Stimulated activated CD4-positive, alpha-beta T cell treated with anti-CD3 and anti-CD28 coated beads, Interleukin-2, amount 100 ng/mL, for 4 hours (primary cell): ENCODE measurements at regions not wholly inside any gene's neighbourhood (a gene's known extent, or its start where the extent isn't known, plus 50 kb on each side); places are given as distances from the start of the nearest gene placed in this dataset.

Experiments
- DNase-seq: peaks from one replicate; pipeline ENCODE4 v3.0.0-alpha.2; 2020; ENCODE audit warnings: low read depth

DNA sequence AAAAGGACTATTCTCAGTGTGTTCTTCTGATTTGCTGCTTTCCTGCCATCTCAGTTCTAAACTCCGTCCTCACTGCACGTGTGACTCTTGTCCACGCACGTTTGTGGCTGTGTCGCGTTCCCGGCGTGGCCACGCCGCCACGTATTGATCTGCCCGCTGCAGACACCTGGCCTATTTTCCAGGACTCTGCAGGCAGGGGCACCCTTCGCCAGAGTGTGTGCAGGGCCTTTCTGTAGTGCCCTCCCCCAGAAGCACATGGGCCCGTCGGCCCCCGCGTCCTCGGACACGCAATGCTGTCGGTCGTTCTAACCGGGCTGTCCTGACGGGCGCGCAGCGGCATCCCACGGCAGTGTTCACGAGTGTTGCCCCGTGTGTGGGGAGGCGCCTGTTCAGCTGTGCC is 87.6 kb downstream of the YTHDF1 start:
- no peak for DNase-seq

DNA sequence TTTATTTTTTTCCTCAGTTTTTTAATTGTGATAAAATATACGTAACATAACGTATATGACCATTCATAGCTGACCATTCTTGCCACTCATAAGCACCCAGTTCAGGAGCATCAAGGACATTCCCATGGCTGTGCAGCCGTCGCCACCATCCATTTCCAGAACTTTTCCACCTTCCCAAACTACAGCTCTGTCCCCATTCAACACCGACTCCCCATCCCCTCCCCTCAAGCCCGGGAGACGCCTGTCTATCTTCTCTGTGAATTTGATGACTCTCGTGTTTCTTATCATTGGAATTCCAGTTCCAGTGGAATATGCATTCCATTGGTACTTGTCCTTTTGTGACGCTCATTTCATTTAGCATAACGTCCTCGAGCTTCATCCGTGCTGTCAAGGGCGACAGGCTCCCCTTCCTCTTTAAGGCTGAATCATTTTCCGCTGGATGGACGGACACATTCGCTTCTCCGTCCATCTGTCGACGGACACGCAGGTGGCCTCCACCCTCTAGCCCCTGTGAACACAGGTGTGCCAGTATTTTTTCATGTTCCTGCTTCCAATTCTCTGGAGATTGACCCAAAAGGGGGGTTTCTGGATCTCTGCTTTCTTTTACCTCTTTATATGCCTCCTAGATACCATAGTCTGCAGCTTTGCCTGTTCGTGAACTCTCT is 88.1 kb downstream of the YTHDF1 start:
- DNase-seq, result no peak

DNA sequence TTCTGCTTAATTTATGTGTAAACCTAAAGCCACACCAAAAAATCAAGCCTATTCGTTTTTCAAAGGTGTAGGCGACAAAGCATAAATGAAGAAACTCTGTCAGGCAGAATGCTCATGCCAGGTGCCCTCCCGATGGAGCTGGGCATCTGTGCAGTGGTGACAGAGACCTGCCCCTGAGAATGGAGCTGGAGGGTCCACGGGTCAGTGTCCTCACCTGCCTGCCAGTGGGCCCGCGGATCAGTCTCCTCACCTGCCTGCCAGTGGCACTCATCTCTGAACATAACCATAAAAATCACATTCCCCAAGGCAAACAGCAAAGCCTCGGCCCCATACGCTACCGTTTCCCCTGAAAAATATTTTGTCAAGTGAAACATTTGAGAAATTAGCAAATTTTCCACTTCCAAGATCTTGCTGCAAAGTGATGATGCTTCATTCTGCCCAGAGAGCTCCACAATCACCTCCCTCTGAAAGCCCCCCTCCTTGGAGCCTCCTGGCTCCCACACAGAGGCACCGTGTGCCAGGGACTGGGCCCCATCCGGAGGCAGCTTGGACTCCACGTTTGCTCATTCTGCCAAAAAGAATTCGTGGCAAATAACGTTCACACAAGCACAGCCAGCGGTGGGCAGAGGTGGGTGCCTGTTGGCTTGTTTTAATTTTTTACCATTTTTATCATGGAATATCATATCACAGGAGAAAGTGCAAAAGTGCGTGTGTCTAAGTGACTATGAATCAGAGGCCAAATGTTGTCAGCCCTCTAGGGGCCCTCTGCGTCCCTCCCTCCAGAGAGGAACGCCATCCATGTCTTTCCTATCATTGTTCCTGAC is 88.8 kb downstream of the YTHDF1 start:
- DNase-seq, result no peak

GRCh38 chr20:63125838-63126601 is 89.9 kb downstream of the YTHDF1 start:
- DNase-seq, result no peak

DNA sequence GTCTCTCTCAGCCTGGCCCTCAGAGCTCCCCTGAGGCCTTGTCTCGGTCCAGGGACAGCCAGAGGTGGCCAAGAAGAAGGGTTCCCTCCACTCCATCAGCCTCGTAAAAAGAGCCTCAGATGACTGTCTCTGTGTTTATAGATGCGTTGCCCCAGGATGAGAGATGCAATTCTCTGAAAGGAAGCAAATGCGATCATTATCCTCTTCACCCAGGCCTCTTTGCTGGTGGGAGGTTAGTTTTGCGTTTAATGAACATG is 90.4 kb downstream of the YTHDF1 start:
- no peak for DNase-seq

DNA sequence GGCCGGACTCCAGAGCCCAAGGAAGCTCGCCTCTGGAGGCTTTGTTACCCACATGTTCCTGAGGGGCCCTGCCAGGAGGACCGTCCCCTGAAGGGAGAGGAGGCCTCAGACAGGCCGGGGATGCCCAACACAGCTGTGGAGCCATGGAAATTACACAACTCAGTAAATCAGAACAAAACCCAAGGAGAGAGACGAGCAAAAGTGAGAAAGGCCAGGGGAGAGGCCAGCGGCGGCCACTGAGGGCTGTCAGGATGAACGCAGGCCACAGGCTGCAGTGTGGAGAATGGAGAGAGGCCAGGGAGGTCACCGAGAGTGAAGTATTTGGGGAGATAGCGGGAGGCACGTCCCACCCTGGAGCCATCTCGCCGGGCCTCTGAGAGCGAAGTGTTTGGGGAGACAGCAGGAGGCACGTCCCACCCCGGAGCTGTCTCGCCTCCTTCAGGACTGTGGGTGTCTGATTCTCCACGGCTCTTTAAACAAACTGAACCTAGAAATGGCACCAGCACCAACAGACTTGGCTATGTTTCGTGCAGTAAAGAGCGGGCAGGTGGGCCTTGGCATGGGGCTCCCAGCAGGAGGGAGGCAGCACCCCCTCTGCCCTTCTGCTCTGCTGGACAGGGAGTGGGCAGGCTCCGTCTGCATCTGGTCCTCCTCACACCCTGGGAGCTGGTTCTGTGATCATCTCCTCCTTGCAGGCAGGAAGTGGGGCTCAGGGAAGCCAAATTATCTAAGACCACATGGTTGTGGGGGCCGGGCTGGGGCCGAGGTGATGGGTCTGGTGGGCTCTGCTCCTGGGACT is 91.0 kb downstream of the YTHDF1 start:
- no peak for DNase-seq

DNA sequence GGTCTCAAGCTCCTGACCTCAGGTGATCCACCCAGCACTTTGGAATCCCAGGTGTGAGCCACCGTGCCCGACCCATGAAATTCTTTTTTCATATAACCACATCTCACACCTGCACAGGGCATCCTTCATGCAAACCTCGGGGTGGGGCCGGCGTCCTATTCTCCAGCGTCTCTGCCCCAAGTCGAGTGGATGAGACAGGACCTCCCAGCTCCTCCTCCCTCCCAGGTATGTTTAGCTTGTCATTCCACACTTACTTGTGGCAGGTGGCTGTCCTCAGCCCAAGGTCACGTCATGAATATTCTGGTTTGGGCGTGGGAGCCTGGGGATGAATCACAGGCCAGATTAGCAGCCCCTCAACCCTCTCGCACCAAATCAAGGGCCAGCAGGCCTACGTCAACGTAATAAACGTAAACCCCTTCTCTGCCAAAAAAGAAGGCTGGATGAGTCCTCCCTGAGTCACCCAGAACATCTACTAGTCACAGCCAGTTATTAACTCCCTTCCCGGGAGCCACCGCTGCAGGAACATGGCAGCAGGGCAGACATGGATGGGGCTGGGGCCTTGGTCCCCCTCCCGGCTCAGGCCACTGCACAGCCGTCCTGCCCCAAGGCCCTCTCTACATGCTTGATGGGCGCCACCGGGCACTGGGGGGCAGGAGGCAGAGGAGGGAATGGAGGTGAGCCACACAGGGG is 91.7 kb downstream of the YTHDF1 start:
- DNase-seq, result no peak

DNA sequence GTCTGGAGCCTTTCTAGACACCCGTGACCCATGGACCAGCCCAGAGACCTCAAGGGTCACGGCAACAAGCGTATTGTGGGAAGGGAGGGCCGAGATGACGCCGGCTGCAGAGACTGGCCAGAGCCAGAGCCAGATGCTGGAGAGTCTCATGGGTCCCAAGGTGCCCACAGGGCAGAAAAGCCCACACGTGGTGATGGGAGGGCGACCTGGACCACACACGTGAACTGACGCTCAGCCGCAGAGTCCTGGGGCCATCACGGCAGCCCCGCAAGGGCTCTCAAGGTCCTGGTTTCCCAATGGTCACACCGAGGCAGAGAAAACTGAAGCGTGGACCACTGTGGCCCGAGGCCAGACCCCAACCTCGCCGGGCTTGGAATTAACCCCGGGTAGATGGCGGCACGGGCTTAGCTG is 92.6 kb downstream of the YTHDF1 start:
- DNase-seq, result no peak

- no peak for DNase-seq
Measured at GRCh38 chr20:63122626-63123025, 93.3 kb downstream of the YTHDF1 start.

GRCh38 chr20:63121749-63122405 is 94.1 kb downstream of the YTHDF1 start:
- no peak for DNase-seq

DNA sequence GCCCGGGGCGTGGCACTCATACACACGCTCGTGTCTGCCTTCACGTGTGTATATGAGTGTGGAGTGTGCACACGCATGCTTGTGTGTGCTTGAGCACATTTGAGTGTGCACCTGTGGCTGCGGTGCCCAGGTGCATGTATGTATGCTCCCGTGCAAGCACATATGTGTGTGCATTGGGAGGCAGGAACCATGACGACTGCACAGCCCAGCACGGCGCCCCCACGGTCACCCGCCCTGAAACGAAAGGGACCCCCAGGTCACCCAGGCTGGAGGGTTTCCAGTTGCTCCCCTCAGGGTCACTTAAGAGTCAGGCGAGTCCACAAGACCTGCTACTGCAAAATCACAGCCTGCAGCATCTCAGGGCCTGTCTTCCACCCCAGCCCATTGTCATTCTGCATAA is 94.7 kb downstream of the YTHDF1 start:
- no peak for DNase-seq

DNA sequence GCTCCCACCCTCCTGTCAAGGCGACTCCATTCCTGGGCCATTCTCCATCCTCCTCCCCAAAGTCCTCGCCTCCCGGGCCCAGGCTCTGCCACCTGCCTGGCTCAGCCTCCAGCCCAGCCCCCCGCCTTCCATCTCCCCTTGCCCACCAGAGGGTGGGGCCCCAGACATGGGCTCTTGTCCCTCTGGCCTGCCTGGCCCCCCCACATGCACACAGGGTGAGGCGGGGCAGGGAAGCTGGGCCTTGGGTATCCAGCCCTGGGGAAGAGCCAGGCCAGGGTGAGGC is 95.2 kb downstream of the YTHDF1 start:
- DNase-seq, result no peak

DNA sequence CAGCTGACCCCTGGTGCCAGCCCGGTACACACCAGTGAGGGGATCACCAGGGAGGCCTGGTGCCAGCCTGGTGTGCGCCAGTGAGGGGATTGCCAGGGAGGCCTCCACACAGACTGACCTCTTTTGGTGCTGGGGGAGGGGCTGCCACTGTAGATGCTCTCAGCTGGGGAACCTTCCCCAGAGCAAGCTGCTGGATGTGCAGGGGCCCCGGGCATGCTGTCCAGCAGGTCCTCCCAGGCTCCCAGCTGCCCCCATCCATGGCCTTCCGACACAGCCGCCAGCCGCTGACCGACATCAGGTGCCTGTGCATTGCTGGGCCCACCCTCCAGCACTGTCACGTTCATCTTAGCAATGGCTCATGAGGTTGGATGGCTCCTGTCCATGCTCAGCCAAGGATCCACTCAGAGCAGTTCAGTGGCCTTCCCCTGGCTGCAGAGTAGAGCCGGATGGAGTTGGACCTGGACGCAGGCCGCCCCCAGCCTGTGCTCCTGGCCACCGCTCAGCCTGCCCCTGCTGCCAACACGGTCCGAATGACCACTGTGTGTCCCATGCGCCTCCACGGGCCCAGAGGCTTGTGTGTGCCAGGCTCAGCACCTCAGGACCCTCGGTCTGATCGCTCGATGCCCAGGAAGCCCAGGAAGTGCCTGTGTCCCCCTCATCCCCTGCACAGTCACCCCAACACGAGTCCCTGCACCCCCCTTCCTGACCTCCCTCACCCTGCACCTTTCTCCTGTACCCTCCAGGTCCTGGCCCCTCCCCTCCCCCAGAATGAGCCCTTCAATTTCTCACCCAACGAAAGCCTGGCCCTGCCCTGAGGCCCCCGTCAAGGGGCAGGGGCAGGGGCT is 95.7 kb downstream of the YTHDF1 start:
- DNase-seq, result no peak

DNA sequence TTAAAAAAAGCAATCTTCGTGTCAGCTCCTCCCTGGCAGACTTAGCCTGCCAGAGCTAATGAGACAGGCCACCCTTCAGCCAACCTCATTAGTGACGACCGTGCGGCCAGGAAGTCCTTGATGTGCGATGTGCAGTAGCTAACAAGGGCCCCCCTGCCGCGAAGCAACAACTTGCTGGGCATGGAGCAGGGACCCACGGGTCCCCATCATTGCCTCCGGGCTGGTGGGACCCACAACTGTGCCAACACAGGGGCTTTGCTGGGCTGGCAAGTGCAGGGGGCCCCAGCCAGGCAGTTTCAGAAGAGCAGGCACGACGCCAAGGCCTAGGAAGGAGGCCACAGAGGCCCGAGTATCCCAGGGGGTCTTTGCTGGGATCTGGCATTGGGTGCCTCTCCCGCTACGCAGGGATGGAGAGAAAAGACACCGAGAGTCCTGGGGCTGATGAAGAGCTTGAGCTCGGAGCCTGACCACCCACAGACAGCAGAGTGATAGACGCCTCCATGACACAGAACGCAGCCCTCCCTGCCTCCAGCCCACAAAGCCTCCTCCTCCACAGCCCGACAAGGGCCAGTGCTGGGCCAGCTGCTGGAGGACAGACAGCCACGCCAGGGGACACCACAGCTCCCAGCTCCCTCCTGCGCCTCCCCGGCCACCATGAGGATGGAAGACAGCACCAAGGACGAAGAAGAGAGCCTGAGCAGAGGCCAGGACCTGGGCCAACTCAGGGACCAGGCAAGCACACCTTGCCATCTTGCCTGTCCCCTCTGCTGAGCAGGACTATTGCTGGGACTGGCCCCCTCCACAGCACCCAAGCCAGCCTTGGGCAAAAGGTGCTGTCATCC is 96.6 kb downstream of the YTHDF1 start:
- no peak for DNase-seq

DNA sequence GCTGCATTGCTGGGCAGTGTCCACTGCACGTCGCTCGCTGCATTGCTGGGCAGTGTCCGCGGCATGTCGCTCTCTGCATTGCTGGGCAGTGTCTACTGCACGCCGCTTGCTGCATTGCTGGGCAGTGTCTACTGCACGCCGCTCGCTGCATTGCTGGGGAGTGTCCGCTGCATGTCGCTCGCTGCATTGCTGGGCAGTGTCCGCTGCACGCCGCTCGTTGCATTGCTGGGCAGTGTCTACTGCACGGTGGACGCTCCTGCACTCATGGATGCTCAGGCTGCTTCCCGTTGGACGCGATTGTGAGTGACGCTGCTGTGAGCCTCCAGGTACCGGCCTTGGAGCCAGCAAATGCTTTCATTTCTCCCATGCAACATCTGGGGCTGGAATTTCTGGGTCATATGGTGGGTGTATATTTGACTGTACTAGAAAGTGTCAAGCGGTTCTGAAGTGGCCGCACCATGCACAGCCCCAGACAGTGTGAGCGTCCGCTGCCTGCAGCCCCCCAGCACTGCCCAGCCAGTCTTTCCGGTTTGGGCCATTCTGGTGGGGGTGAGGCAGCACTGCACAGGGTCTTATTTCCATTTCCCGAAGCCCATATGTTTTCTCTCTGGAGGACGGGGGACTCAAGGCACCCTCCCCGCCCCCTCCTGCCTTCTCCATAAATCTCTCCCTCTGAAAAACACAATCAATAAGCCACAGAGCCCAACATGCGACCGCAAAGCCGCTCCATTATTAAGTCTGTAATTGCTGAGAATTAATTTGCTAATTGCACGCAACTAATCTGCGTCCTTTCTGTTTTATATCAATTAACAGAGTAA is 97.4 kb downstream of the YTHDF1 start:
- no peak for DNase-seq

GRCh38 chr20:63117661-63118302 is 98.1 kb downstream of the YTHDF1 start:
- no peak for DNase-seq

DNA sequence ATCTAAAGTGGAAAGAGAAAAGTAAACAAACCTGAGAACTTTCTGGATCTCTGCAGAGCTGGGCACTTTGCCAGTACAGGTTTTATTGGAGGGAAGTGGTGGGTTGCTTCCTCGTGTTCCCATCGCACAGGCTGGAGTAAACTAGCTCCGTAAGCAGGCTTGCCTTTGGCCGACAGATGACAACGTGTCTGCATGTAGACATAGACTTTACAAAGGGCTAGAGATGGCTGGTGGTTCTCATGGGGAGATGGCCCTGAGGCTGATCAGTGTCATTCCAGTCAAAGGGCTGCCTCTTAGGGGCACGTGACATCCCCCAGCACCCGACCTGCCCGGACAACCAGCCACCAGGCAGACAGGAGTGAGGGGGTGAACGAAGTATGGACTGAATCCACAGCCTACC is 98.8 kb downstream of the YTHDF1 start:
- DNase-seq, result no peak

DNA sequence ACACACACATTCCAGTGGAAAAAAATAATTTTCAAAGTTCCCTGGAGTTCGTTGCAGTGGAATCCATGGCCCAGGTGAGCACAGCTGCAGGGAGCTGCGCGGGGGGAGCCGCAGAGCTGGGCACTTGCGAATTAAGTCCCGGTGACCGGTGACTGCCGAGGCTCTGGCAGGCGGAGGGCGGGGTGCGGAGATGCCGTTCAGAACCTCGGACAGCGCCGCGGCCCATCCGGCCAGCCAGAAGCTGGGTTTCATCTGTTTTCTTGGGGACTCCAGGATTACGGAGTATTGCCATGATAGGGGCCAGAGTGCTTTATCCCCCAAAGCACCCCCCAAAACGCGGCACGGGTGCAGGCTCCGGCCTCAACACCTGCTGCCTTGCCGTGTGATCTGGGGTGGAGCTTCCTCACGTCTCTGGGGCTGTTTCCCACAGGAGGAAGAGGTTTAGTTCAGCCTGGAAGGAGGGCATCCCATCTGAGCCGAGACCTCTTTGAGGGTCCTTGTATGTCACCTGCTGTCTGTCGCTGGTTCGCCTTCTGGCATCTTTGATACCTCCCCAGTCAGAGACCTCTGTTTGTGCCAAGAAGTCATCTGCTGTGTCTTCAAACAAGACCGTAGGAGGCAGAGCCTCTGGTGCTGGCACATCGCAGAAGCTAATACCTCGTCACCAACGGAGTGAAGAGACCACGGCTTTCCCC is 99.4 kb downstream of the YTHDF1 start:
- DNase-seq, result no peak
